Activated CD4-positive, alpha-beta T cell treated with anti-CD3 and anti-CD28 coated beads, Interleukin-2, amount 10 ng/mL, durations not matched to agents 7 days and 5 days (primary cell): ENCODE measurements at regions not wholly inside any gene's neighbourhood (a gene's known extent, or its start where the extent isn't known, plus 50 kb on each side); places are given as distances from the start of the nearest gene placed in this dataset.
"Not testable (repeated sequence)": the region's sequence is repeated elsewhere in the genome, so short reads cannot be mapped to it uniquely, and the experiment has no call there.

Experiments used
- CTCF ChIA-PET: fragments of 350-600 bp; sonication (Branson Sonifier 250); formaldehyde crosslinking; loops from one replicate; lab custom pipeline; 2021; ENCODE audit warnings: antibody characterized with exemption; lab: Charles Lee
- POLR2A ChIA-PET: fragments of 350-600 bp; sonication (Branson Sonifier 250); formaldehyde crosslinking; loops from one replicate; lab custom pipeline; 2021; ENCODE audit warnings: antibody characterized with exemption; lab: Charles Lee
- DNase-seq: peaks from one replicate; pipeline ENCODE4 v3.0.0-alpha.2; 2020
- H3K27ac Mint-ChIP-seq: one replicate; pipeline ENCODE4 v1.8.0; 2021; ENCODE audit warnings: mild to moderate bottlenecking, moderate library complexity, mixed read lengths
- H3K27me3 Mint-ChIP-seq: one replicate; pipeline ENCODE4 v1.8.0; 2021; ENCODE audit warnings: mixed read lengths
- H3K36me3 Mint-ChIP-seq: one replicate; pipeline ENCODE4 v1.8.0; 2021; ENCODE audit warnings: low read depth, mixed read lengths
- H3K4me1 Mint-ChIP-seq: one replicate; pipeline ENCODE4 v1.8.0; 2021; ENCODE audit warnings: mixed read lengths
- H3K4me3 Mint-ChIP-seq: one replicate; pipeline ENCODE4 v1.8.0; 2021; ENCODE audit warnings: mild to moderate bottlenecking, moderate library complexity, mixed read lengths
- H3K9me3 Mint-ChIP-seq: one replicate; pipeline ENCODE4 v1.8.0; 2021; ENCODE audit warnings: mixed read lengths

GRCh38 chrX:128664211-128664610 lies 612.0 kb upstream of the ACTRT1 start:
- CTCF ChIA-PET: no interaction called here
- H3K27me3 Mint-ChIP-seq: no peaks in the 10 kb centered on the region
- H3K36me3 Mint-ChIP-seq: no peaks in the 10 kb centered on the region
- no peak overlapping the region for H3K27ac Mint-ChIP-seq
- H3K4me3 Mint-ChIP-seq: no peak overlapping the region
- POLR2A ChIA-PET: no interaction called here
- H3K9me3 Mint-ChIP-seq: no peaks in the 10 kb centered on the region
- H3K4me1 Mint-ChIP-seq: no peaks in the 10 kb centered on the region
- DNase-seq: no peak

- no peak for DNase-seq
- H3K27ac Mint-ChIP-seq: no peak overlapping the region
- CTCF ChIA-PET: no interaction called here
- no peaks in the 10 kb centered on the region for H3K27me3 Mint-ChIP-seq
- no peaks in the 10 kb centered on the region for H3K9me3 Mint-ChIP-seq
- POLR2A ChIA-PET: no interaction called here
- no peak overlapping the region for H3K4me3 Mint-ChIP-seq
- H3K36me3 Mint-ChIP-seq: no peaks in the 10 kb centered on the region
- no peaks in the 10 kb centered on the region for H3K4me1 Mint-ChIP-seq
These were observed 601.4 kb upstream of the ACTRT1 start for GRCh38 chrX:128653524-128654060.

GRCh38 chrX:128650326-128650725 lies 598.1 kb upstream of the ACTRT1 start:
- CTCF ChIA-PET: no interaction called here
- H3K27ac Mint-ChIP-seq: no peak overlapping the region
- no peaks in the 10 kb centered on the region for H3K4me1 Mint-ChIP-seq
- no peaks in the 10 kb centered on the region for H3K36me3 Mint-ChIP-seq
- H3K27me3 Mint-ChIP-seq: no peaks in the 10 kb centered on the region
- H3K9me3 Mint-ChIP-seq: no peaks in the 10 kb centered on the region
- no peak for DNase-seq
- no peak overlapping the region for H3K4me3 Mint-ChIP-seq
- POLR2A ChIA-PET: no interaction called here

DNA sequence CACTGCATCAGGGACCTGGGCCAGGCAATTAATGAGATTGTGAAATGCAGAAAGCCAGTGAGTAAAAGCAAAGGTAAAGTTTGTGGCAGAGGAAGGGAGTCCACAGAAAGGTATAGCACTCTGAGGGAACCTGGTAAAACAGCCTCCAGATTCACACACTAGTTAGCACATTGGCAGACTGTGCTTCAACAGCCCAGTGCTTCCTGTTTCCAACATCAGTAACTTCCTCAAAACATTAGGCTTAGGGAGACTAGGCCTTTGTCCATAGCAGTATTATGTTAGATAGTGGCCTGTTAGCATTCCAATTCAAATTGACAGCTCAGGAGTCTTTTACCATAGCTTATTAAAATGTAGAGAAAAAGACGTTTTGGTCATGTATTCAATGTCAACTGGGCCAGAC lies 582.6 kb upstream of the ACTRT1 start:
- ChIA-PET CTCF (interaction anchor here (1.3 kb wide), 1 partner anchor 18 kb away, joined by 3 read pairs; no protein-coding TSS in a partner anchor), POLR2A (no interaction called here)
- Mint-ChIP-seq H3K27me3 (no peaks in the 10 kb centered on the region), H3K36me3 (no peaks in the 10 kb centered on the region), H3K9me3 (no peaks in the 10 kb centered on the region), H3K27ac (no peak overlapping the region), H3K4me3 (no peak overlapping the region), H3K4me1 (no peaks in the 10 kb centered on the region)
- DNase-seq: no peak

DNA sequence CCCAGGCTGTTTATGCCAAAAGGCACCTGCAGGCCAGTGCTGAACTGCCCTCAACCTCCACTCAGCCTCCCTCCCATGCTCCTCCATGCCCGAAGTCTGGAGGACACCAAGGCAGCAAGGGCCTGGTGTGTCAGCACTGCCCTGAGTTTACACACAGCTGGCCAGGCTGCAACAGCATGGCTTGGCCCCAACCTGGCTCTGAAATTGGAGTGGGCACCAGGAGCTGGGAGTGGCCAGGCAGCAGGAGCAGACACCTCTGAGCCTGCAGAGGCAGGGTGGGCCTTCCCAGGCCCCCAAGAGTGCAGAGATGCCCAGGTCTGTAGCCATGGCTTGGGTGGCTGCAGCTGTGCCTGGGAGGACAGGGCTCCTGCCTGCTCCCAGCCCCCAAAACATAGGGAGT lies 571.2 kb upstream of the ACTRT1 start:
- CTCF ChIA-PET: no interaction called here

GRCh38 chrX:128622296-128622695 lies 570.1 kb upstream of the ACTRT1 start:
- Mint-ChIP-seq H3K36me3 (no peaks in the 10 kb centered on the region), H3K27ac (no peak overlapping the region), H3K4me1 (no peaks in the 10 kb centered on the region), H3K9me3 (no peaks in the 10 kb centered on the region), H3K27me3 (no peaks in the 10 kb centered on the region), H3K4me3 (no peak overlapping the region)
- ChIA-PET CTCF (no interaction called here), POLR2A (no interaction called here)
- no peak for DNase-seq

More for the DNA sequence above, 571.2 kb upstream of the ACTRT1 start:
- Mint-ChIP-seq H3K27ac (no peak overlapping the region), H3K27me3 (no peaks in the 10 kb centered on the region), H3K4me3 (no peak overlapping the region), H3K9me3 (no peaks in the 10 kb centered on the region), H3K4me1 (no peaks in the 10 kb centered on the region), H3K36me3 (no peaks in the 10 kb centered on the region)
- POLR2A ChIA-PET: no interaction called here
- no peak for DNase-seq

GRCh38 chrX:128619490-128619889 lies 567.3 kb upstream of the ACTRT1 start:
- POLR2A ChIA-PET: no interaction called here
- no peak for DNase-seq
- CTCF ChIA-PET: no interaction called here
- no peak overlapping the region for H3K27ac Mint-ChIP-seq
- no peaks in the 10 kb centered on the region for H3K36me3 Mint-ChIP-seq
- H3K4me1 Mint-ChIP-seq: no peaks in the 10 kb centered on the region
- no peaks in the 10 kb centered on the region for H3K27me3 Mint-ChIP-seq
- no peaks in the 10 kb centered on the region for H3K9me3 Mint-ChIP-seq
- no peak overlapping the region for H3K4me3 Mint-ChIP-seq

GRCh38 chrX:128616933-128617332 lies 564.7 kb upstream of the ACTRT1 start:
- Mint-ChIP-seq H3K4me1 (no peaks in the 10 kb centered on the region), H3K27me3 (no peaks in the 10 kb centered on the region), H3K9me3 (no peaks in the 10 kb centered on the region), H3K36me3 (no peaks in the 10 kb centered on the region), H3K4me3 (no peak overlapping the region), H3K27ac (no peak overlapping the region)
- ChIA-PET POLR2A (no interaction called here), CTCF (no interaction called here)
- no peak for DNase-seq

- CTCF ChIA-PET, POLR2A ChIA-PET, H3K9me3 Mint-ChIP-seq, H3K27me3 Mint-ChIP-seq, H3K4me3 Mint-ChIP-seq, DNase-seq, H3K27ac Mint-ChIP-seq, H3K4me1 Mint-ChIP-seq, H3K36me3 Mint-ChIP-seq: not testable (repeated sequence)
These were observed 554.6 kb upstream of the ACTRT1 start for GRCh38 chrX:128606817-128607216.

GRCh38 chrX:128606357-128606756 lies 554.2 kb upstream of the ACTRT1 start:
- H3K9me3 Mint-ChIP-seq, H3K27me3 Mint-ChIP-seq, H3K27ac Mint-ChIP-seq, H3K4me3 Mint-ChIP-seq, DNase-seq, H3K4me1 Mint-ChIP-seq, POLR2A ChIA-PET, CTCF ChIA-PET, H3K36me3 Mint-ChIP-seq: not testable (repeated sequence)

GRCh38 chrX:128601706-128602105 lies 549.5 kb upstream of the ACTRT1 start:
- no peak for DNase-seq
- Mint-ChIP-seq H3K4me1 (no peaks in the 10 kb centered on the region), H3K27ac (no peak overlapping the region), H3K27me3 (no peaks in the 10 kb centered on the region), H3K9me3 (no peaks in the 10 kb centered on the region), H3K4me3 (no peak overlapping the region), H3K36me3 (no peaks in the 10 kb centered on the region)
- CTCF ChIA-PET: no interaction called here
- POLR2A ChIA-PET: no interaction called here

GRCh38 chrX:128599632-128600031 lies 547.4 kb upstream of the ACTRT1 start:
- H3K27ac Mint-ChIP-seq: no peak overlapping the region
- DNase-seq: no peak
- H3K27me3 Mint-ChIP-seq: no peaks in the 10 kb centered on the region
- H3K9me3 Mint-ChIP-seq: no peaks in the 10 kb centered on the region
- H3K36me3 Mint-ChIP-seq: no peaks in the 10 kb centered on the region
- H3K4me3 Mint-ChIP-seq: no peak overlapping the region
- POLR2A ChIA-PET: no interaction called here
- CTCF ChIA-PET: no interaction called here
- no peaks in the 10 kb centered on the region for H3K4me1 Mint-ChIP-seq

DNA sequence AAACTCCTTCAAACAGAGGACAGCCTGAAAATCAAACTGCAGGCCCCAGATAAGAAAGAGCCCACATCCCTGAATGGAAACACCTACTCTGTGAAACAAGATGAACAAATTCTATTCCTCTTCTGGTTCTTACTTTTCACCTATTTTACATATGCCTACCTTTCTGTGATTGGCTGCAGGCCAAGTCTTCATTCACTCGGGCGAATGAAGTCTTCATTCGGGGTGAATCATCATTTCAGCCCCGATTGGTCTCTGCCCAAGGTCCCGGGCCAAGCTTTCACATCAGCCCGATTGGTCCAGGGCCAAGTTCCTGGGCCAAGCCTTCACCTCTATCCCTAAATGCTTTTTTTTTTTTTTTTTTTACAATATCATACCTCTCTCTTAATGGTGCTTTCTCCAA lies 529.8 kb upstream of the ACTRT1 start:
- ChIA-PET POLR2A (no interaction called here), CTCF (no interaction called here)
- no peaks in the 10 kb centered on the region for H3K27me3 Mint-ChIP-seq
- no peak overlapping the region for H3K27ac Mint-ChIP-seq
- H3K4me1 Mint-ChIP-seq: no peaks in the 10 kb centered on the region
- H3K9me3 Mint-ChIP-seq: no peaks in the 10 kb centered on the region
- DNase-seq: no peak
- H3K4me3 Mint-ChIP-seq: no peak overlapping the region
- no peaks in the 10 kb centered on the region for H3K36me3 Mint-ChIP-seq

DNA sequence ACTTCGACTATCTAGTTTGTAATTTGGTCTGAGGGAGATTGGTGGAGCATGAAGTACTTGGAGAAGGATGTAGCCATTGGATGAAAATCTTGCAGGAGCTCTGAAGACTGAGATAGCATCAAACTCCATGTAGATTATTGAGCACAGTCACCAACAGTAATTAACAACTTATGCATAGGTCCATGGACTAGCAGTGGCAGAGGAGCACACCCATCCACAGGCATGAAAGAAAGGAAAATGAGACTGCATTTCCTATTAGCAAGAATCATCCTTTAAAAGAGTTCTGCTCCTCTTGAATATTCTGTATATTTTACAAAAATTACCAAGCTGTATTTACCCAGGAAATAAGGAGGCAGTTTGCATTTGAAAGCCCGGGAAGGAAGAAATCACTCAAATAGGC lies 529.4 kb upstream of the ACTRT1 start:
- no peaks in the 10 kb centered on the region for H3K9me3 Mint-ChIP-seq
- H3K27me3 Mint-ChIP-seq: no peaks in the 10 kb centered on the region
- no peak overlapping the region for H3K4me3 Mint-ChIP-seq
- no peak for DNase-seq
- POLR2A ChIA-PET: no interaction called here
- CTCF ChIA-PET: no interaction called here
- no peaks in the 10 kb centered on the region for H3K36me3 Mint-ChIP-seq
- no peak overlapping the region for H3K27ac Mint-ChIP-seq
- no peaks in the 10 kb centered on the region for H3K4me1 Mint-ChIP-seq
